ENCODE measurements at regions not wholly inside any gene's neighbourhood (a gene's known extent, or its start where the extent isn't known, plus 50 kb on each side); places are given as distances from the start of the nearest gene placed in this dataset.

- intact Hi-C loops (cut with DNase I) = no loop called here
- Histone ChIP-seq H3K4me1 (peaks cover 0 to 11% (median 9%) of the 10 kb centered on the region in 4 donors), H3K9me3 (no peaks in the 10 kb centered on the region), H3K36me3 (no peaks in the 10 kb centered on the region), H3K4me3 (no peak overlapping the region), H3K27ac (no peak overlapping the region), H3K27me3 (peaks cover 0 to 26% (median 0%) of the 10 kb centered on the region in 3 donors)
- DNase-seq = no peak
- 86 to 90% methylated on average over 1 of the region's 1 CpG for WGBS, 2 donors
- TF ChIP-seq CTCF (IDR thresholded peaks at IDR 0.05) (no peak), POLR2A (IDR thresholded peaks at IDR 0.05) (no peak), POLR2AphosphoS5 (IDR thresholded peaks at IDR 0.05) (no peak), EP300 (IDR thresholded peaks at IDR 0.05) (no peak)
These were observed 532.3 kb downstream of the SOX6 start for GRCh38 chr11:15824060-15824459.

GRCh38 chr11:15825976-15826650 lies 530.2 kb downstream of the SOX6 start:
- Histone ChIP-seq H3K27ac (no peak overlapping the region), H3K9me3 (no peaks in the 10 kb centered on the region), H3K4me1 (no peaks in the 10 kb centered on the region), H3K27me3 (peaks cover 0 to 39% (median 0%) of the 10 kb centered on the region in 3 donors), H3K36me3 (no peaks in the 10 kb centered on the region), H3K4me3 (no peak overlapping the region)
- DNase-seq = no peak
- intact Hi-C loops (cut with DNase I) = no loop called here
- 75 to 78% methylated on average over 7 of the region's 7 CpGs for WGBS, 2 donors
- TF ChIP-seq POLR2AphosphoS5 (IDR thresholded peaks at IDR 0.05) = no peak
- TF ChIP-seq POLR2A (IDR thresholded peaks at IDR 0.05) = no peak
- no peak for TF ChIP-seq CTCF (IDR thresholded peaks at IDR 0.05)
- no peak for TF ChIP-seq EP300 (IDR thresholded peaks at IDR 0.05)

GRCh38 chr11:15826826-15827225 lies 529.5 kb downstream of the SOX6 start:
- no peak overlapping the region for H3K27ac ChIP-seq
- H3K27me3 ChIP-seq = peaks cover 0 to 43% (median 0%) of the 10 kb centered on the region in 3 donors
- TF ChIP-seq EP300 (IDR thresholded peaks at IDR 0.05) = no peak
- TF ChIP-seq CTCF (IDR thresholded peaks at IDR 0.05) = peak in 2 of 4 experiments; percentile 24 to 26
- TF ChIP-seq POLR2AphosphoS5 (IDR thresholded peaks at IDR 0.05) = no peak
- no peak for TF ChIP-seq POLR2A (IDR thresholded peaks at IDR 0.05)
- no peaks in the 10 kb centered on the region for H3K9me3 ChIP-seq
- no peaks in the 10 kb centered on the region for H3K4me1 ChIP-seq
- intact Hi-C loops (cut with DNase I) = no loop called here
- DNase-seq = no peak
- H3K36me3 ChIP-seq = no peaks in the 10 kb centered on the region
- H3K4me3 ChIP-seq = no peak overlapping the region

- peaks cover 0 to 43% (median 0%) of the 10 kb centered on the region in 3 donors for H3K27me3 ChIP-seq
- H3K4me1 ChIP-seq = no peaks in the 10 kb centered on the region
- H3K4me3 ChIP-seq = no peak overlapping the region
- intact Hi-C loops (cut with DNase I) = no loop called here
- no peak for DNase-seq
- TF ChIP-seq POLR2AphosphoS5 (IDR thresholded peaks at IDR 0.05) (no peak), POLR2A (IDR thresholded peaks at IDR 0.05) (no peak), EP300 (IDR thresholded peaks at IDR 0.05) (no peak), CTCF (IDR thresholded peaks at IDR 0.05) (no peak)
- H3K9me3 ChIP-seq = no peaks in the 10 kb centered on the region
- no peaks in the 10 kb centered on the region for H3K36me3 ChIP-seq
- no peak overlapping the region for H3K27ac ChIP-seq
- 82 to 93% methylated on average over 9 of the region's 9 CpGs for WGBS, 2 donors
These were observed 528.0 kb downstream of the SOX6 start for GRCh38 chr11:15828215-15828853.
